DND-41 (cell line): ENCODE measurements at regions not wholly inside any gene's neighbourhood (a gene's known extent, or its start where the extent isn't known, plus 50 kb on each side); places are given as distances from the start of the nearest gene placed in this dataset.

Experiments used
- ATAC-seq: fragments of 200-7000 bp; cut with Tn5 transposase; 3 replicates; pipeline ENCODE4 v1.9.1; 2021; ENCODE audit warnings: low read depth; ENCODE audit not compliant: insufficient read depth
- DNase-seq: peaks from one replicate; pipeline ENCODE4 v3.0.0-alpha.2; 2020
- H2AFZ ChIP-seq: 2 replicates; pipeline ENCODE4 v1.6.0; 2012; ENCODE audit warnings: low read depth, low read length
- H3K27ac ChIP-seq: 2 replicates; pipeline ENCODE4 v1.5.1; 2012; ENCODE audit warnings: low read length, inconsistent platforms
- H3K27me3 ChIP-seq: fragments of 200-600 bp; sonication (generic); 2 replicates; pipeline ENCODE4 v1.6.0; 2012; ENCODE audit warnings: low read length, mild to moderate bottlenecking, inconsistent platforms; ENCODE audit not compliant: insufficient read depth, poor library complexity
- H3K36me3 ChIP-seq: 2 replicates; pipeline ENCODE4 v1.5.1; 2012; ENCODE audit warnings: low read length, inconsistent platforms; ENCODE audit not compliant: insufficient read depth
- H3K4me1 ChIP-seq: 2 replicates; pipeline ENCODE4 v1.5.1; 2012; ENCODE audit warnings: mild to moderate bottlenecking, low read length; ENCODE audit not compliant: insufficient read depth
- H3K4me2 ChIP-seq: 2 replicates; pipeline ENCODE4 v1.6.0; 2012; ENCODE audit warnings: mild to moderate bottlenecking, moderate library complexity, low read length, inconsistent platforms; ENCODE audit not compliant: insufficient read depth
- H3K4me3 ChIP-seq, 2 experiments: fragments of 200-600 bp in 1 of 2; shearing (Covaris generic) in 1 of 2; 2 replicates each; pipeline ENCODE4 v1.5.1; 2012 to 2016; ENCODE audit warnings: inconsistent platforms in 2 of 2, low read length in 2 of 2, mild to moderate bottlenecking in 2 of 2, low read depth in 1 of 2, moderate library complexity in 1 of 2
- H3K79me2 ChIP-seq: 2 replicates; pipeline ENCODE4 v1.6.0; 2012; ENCODE audit warnings: low read length, inconsistent platforms; ENCODE audit not compliant: insufficient read depth
- H3K9ac ChIP-seq: 2 replicates; pipeline ENCODE4 v1.6.0; 2012; ENCODE audit warnings: low read depth, mild to moderate bottlenecking, inconsistent platforms, low read length, moderate library complexity
- H3K9me3 ChIP-seq: 2 replicates; pipeline ENCODE4 v1.5.1; 2012; ENCODE audit warnings: low read length, moderate library complexity, mild to moderate bottlenecking, inconsistent platforms; ENCODE audit not compliant: insufficient read depth, severe bottlenecking
- H4K20me1 ChIP-seq: 2 replicates; pipeline ENCODE4 v1.6.0; 2012; ENCODE audit warnings: low read length; ENCODE audit not compliant: insufficient read depth
- CTCF ChIP-seq: IDR thresholded peaks from 2 replicates; pipeline ENCODE4 v1.5.1; 2012; ENCODE audit warnings: borderline replicate concordance, low read length, moderate library complexity, mild to moderate bottlenecking; ENCODE audit not compliant: poor library complexity, severe bottlenecking; ENCODE audit errors: extremely low read depth
- EZH2 ChIP-seq: IDR thresholded peaks from 3 replicates; pipeline ENCODE4 v1.6.1; 2012; ENCODE audit warnings: borderline replicate concordance, low read depth, mild to moderate bottlenecking, moderate library complexity, low read length, inconsistent platforms; ENCODE audit not compliant: severe bottlenecking

GRCh38 chr4:189463734-189464133, 476.9 kb upstream of the FRG1 start:
- Histone ChIP-seq H3K36me3 (no peaks in the 10 kb centered on the region), H2AFZ (no peak overlapping the region), H4K20me1 (no peaks in the 10 kb centered on the region), H3K4me1 (no peaks in the 10 kb centered on the region), H3K79me2 (no peaks in the 10 kb centered on the region), H3K9ac (no peak overlapping the region), H3K9me3 (peaks cover 9% of the 10 kb centered on the region), H3K27ac (no peak overlapping the region), H3K4me3 (no peak overlapping the region), H3K4me2 (no peak overlapping the region), H3K27me3 (no peaks in the 10 kb centered on the region)
- DNase-seq (no peak), ATAC-seq (no peak)
- TF ChIP-seq CTCF (no peak), EZH2 (no peak)

GRCh38 chr4:189494407-189494806, 446.3 kb upstream of the FRG1 start:
- no peak overlapping the region for H2AFZ ChIP-seq
- TF ChIP-seq EZH2 (no peak), CTCF (no peak)
- no peak for DNase-seq
- H3K9me3 ChIP-seq: peaks cover 14% of the 10 kb centered on the region
- H3K36me3 ChIP-seq: no peaks in the 10 kb centered on the region
- H3K27me3 ChIP-seq: no peaks in the 10 kb centered on the region
- no peak for ATAC-seq
- no peaks in the 10 kb centered on the region for H3K79me2 ChIP-seq
- no peaks in the 10 kb centered on the region for H3K4me1 ChIP-seq
- no peak overlapping the region for H3K4me2 ChIP-seq
- no peaks in the 10 kb centered on the region for H4K20me1 ChIP-seq
- no peak overlapping the region for H3K4me3 ChIP-seq
- H3K27ac ChIP-seq: no peak overlapping the region
- no peak overlapping the region for H3K9ac ChIP-seq

- DNase-seq: no peak
- Histone ChIP-seq H3K9me3 (peaks cover 14% of the 10 kb centered on the region), H3K36me3 (no peaks in the 10 kb centered on the region), H3K4me3 (no peak overlapping the region), H3K27ac (no peak overlapping the region), H2AFZ (no peak overlapping the region), H3K9ac (no peak overlapping the region), H3K79me2 (no peaks in the 10 kb centered on the region), H3K4me2 (no peak overlapping the region), H3K27me3 (no peaks in the 10 kb centered on the region), H4K20me1 (no peaks in the 10 kb centered on the region), H3K4me1 (no peaks in the 10 kb centered on the region)
- TF ChIP-seq CTCF (no peak), EZH2 (no peak)
- no peak for ATAC-seq
These were observed 443.2 kb upstream of the FRG1 start for GRCh38 chr4:189497516-189497915.

- DNase-seq: no peak
- H3K36me3 ChIP-seq: no peaks in the 10 kb centered on the region
- no peaks in the 10 kb centered on the region for H4K20me1 ChIP-seq
- H3K27ac ChIP-seq: no peak overlapping the region
- no peaks in the 10 kb centered on the region for H3K79me2 ChIP-seq
- H2AFZ ChIP-seq: no peak overlapping the region
- H3K4me2 ChIP-seq: no peak overlapping the region
- no peak for TF ChIP-seq CTCF
- TF ChIP-seq EZH2: no peak
- ATAC-seq: no peak
- H3K4me3 ChIP-seq: no peak overlapping the region
- H3K27me3 ChIP-seq: no peaks in the 10 kb centered on the region
- H3K9me3 ChIP-seq: peaks cover 14% of the 10 kb centered on the region
- H3K4me1 ChIP-seq: no peaks in the 10 kb centered on the region
- H3K9ac ChIP-seq: no peak overlapping the region
These were observed 442.7 kb upstream of the FRG1 start for GRCh38 chr4:189497996-189498395.
